Skeletal muscle cell (primary cell): ENCODE measurements at regions not wholly inside any gene's neighbourhood (a gene's known extent, or its start where the extent isn't known, plus 50 kb on each side); places are given as distances from the start of the nearest gene placed in this dataset.
A peak's percentile ranks its signal among the peaks of the same experiment; 100 is the strongest.

Experiments used
- DNase-seq: peaks from one replicate; pipeline ENCODE4 v3.0.0-alpha.2; 2010; ENCODE audit warnings: low read depth
- H3K4me3 ChIP-seq: 2 replicates; pipeline ENCODE4 v1.5.1; 2011; ENCODE audit warnings: low read depth, mild to moderate bottlenecking, control low read depth, low read length, moderate library complexity

- no peak for DNase-seq
- no peak overlapping the region for H3K4me3 ChIP-seq
These were observed 415.1 kb downstream of the MLLT3 start for GRCh38 chr9:20207176-20207575.

GRCh38 chr9:20205821-20206220 is 416.5 kb downstream of the MLLT3 start:
- DNase-seq = no peak
- H3K4me3 ChIP-seq = no peak overlapping the region

- DNase-seq = peak; percentile 43
- no peak overlapping the region for H3K4me3 ChIP-seq
These were observed 412.2 kb upstream of the SLC24A2 start for GRCh38 chr9:20200991-20201431.

GRCh38 chr9:20200581-20200980 is 411.7 kb upstream of the SLC24A2 start:
- DNase-seq = no peak
- H3K4me3 ChIP-seq = no peak overlapping the region

GRCh38 chr9:20199111-20199510 is 410.3 kb upstream of the SLC24A2 start:
- H3K4me3 ChIP-seq = no peak overlapping the region
- DNase-seq = no peak

GRCh38 chr9:20197976-20198685 is 409.3 kb upstream of the SLC24A2 start:
- DNase-seq = peak; percentile 41
- H3K4me3 ChIP-seq = no peak overlapping the region

- DNase-seq = no peak
These were observed 402.5 kb upstream of the SLC24A2 start for GRCh38 chr9:20191228-20191840.

GRCh38 chr9:20189871-20190270 is 401.0 kb upstream of the SLC24A2 start:
- no peak for DNase-seq
- H3K4me3 ChIP-seq = no peak overlapping the region

More at GRCh38 chr9:20191228-20191840, 402.5 kb upstream of the SLC24A2 start:
- no peak overlapping the region for H3K4me3 ChIP-seq

GRCh38 chr9:20188616-20189369 is 400.0 kb upstream of the SLC24A2 start:
- DNase-seq = no peak
- H3K4me3 ChIP-seq = no peak overlapping the region

GRCh38 chr9:20187318-20187717 is 398.5 kb upstream of the SLC24A2 start:
- DNase-seq = no peak

GRCh38 chr9:20186823-20187222 is 398.0 kb upstream of the SLC24A2 start:
- no peak overlapping the region for H3K4me3 ChIP-seq
- DNase-seq = no peak

More at GRCh38 chr9:20187318-20187717, 398.5 kb upstream of the SLC24A2 start:
- H3K4me3 ChIP-seq = no peak overlapping the region

GRCh38 chr9:20186231-20186630 is 397.4 kb upstream of the SLC24A2 start:
- no peak for DNase-seq
- no peak overlapping the region for H3K4me3 ChIP-seq

GRCh38 chr9:20184541-20184940 is 395.7 kb upstream of the SLC24A2 start:
- no peak overlapping the region for H3K4me3 ChIP-seq
- DNase-seq = no peak

- no peak overlapping the region for H3K4me3 ChIP-seq
- no peak for DNase-seq
These were observed 389.8 kb upstream of the SLC24A2 start for GRCh38 chr9:20178679-20179078.

GRCh38 chr9:20178197-20178596 is 389.4 kb upstream of the SLC24A2 start:
- no peak for DNase-seq
- H3K4me3 ChIP-seq = no peak overlapping the region

- no peak for DNase-seq
- H3K4me3 ChIP-seq = no peak overlapping the region
These were observed 381.3 kb upstream of the SLC24A2 start for GRCh38 chr9:20170122-20170521.

- DNase-seq = no peak
- no peak overlapping the region for H3K4me3 ChIP-seq
These were observed 363.4 kb upstream of the SLC24A2 start for GRCh38 chr9:20152151-20152725.

- DNase-seq = no peak
- no peak overlapping the region for H3K4me3 ChIP-seq
These were observed 359.6 kb upstream of the SLC24A2 start for GRCh38 chr9:20148416-20148815.

- H3K4me3 ChIP-seq = no peak overlapping the region
- no peak for DNase-seq
These were observed 355.4 kb upstream of the SLC24A2 start for GRCh38 chr9:20144197-20144596.

GRCh38 chr9:20139763-20140290 is 351.0 kb upstream of the SLC24A2 start:
- no peak for DNase-seq
- H3K4me3 ChIP-seq = no peak overlapping the region
